Upper lobe of left lung (tissue), 6 donors: ENCODE measurements at regions not wholly inside any gene's neighbourhood (a gene's known extent, or its start where the extent isn't known, plus 50 kb on each side); places are given as distances from the start of the nearest gene placed in this dataset.

Experiments used
- ATAC-seq, 2 donors: fragments of 200-7000 bp; cut with Tn5 transposase; one replicate each; pipeline ENCODE4 v1.9.1; 2022; ENCODE audit warnings: mild to moderate bottlenecking in 2 of 2, moderate library complexity in 2 of 2; ENCODE audit not compliant: low FRiP score in 2 of 2
- DNase-seq, 2 donors: peaks; one replicate each; pipeline ENCODE4 v3.0.0-alpha.2; 2019 to 2020
- H3K27ac ChIP-seq, 4 donors: fragments of 200-600 bp; sonication (generic); one replicate each; pipeline ENCODE4 v1.5.1; 2016 to 2019
- H3K27me3 ChIP-seq, 4 donors: fragments of 200-600 bp; sonication (generic); one replicate each; pipeline ENCODE4 v1.5.1; 2017 to 2019
- H3K36me3 ChIP-seq, 4 donors: fragments of 200-600 bp; sonication (generic); one replicate each; pipeline ENCODE4 v1.5.1; 2016 to 2019
- H3K4me1 ChIP-seq, 4 donors: fragments of 200-600 bp; sonication (generic); one replicate each; pipeline ENCODE4 v1.5.1; 2018 to 2019
- H3K4me3 ChIP-seq, 4 donors: fragments of 200-600 bp; sonication (generic); one replicate each; pipeline ENCODE4 v1.5.1; 2017 to 2019; ENCODE audit warnings: mild to moderate bottlenecking in 2 of 4, moderate library complexity in 1 of 4
- H3K9me3 ChIP-seq, 4 donors: fragments of 200-600 bp; sonication (generic); one replicate each; pipeline ENCODE4 v1.5.1; 2018 to 2019
- EP300 ChIP-seq, 4 donors: sonication (generic); formaldehyde crosslinking; IDR thresholded peaks; one replicate each; pipeline ENCODE4 v1.5.1; 2017; ENCODE audit warnings: antibody characterized with exemption in 4 of 4, control low read depth in 2 of 4
- POLR2A ChIP-seq, 4 donors: fragments of 450-650 bp; IDR thresholded peaks; one replicate each; pipeline ENCODE4 v1.5.1; 2016 to 2017; ENCODE audit warnings: antibody characterized with exemption in 4 of 4, mild to moderate bottlenecking in 2 of 4
- POLR2AphosphoS5 ChIP-seq, 2 donors: sonication (generic); formaldehyde crosslinking; IDR thresholded peaks; one replicate each; pipeline ENCODE4 v1.5.1; 2017; ENCODE audit warnings: antibody characterized with exemption in 2 of 2
- WGBS, 2 donors: methylation state at CpG; one replicate each; pipeline ENCODE4 v1.1.5; 2017 to 2018; 5-methylcytosine and 5-hydroxymethylcytosine counted together
- TF ChIP-seq, protein P1 (sequence below), 6 experiments: fragments of 450-650 bp in 4 of 6; fragments of 200-600 bp in 2 of 6; sonication (generic) in 2 of 6; IDR thresholded peaks; one replicate each; pipeline ENCODE4 v1.5.1; 2016 to 2019; ENCODE audit warnings: antibody characterized with exemption in 6 of 6
- donor health status: DM: no; HTN: no; CAD: no; lungs with moderate emphysema.
- donor health status: DM: no; HTN: yes; CAD: no; lungs with severe emphysema.

DNA sequence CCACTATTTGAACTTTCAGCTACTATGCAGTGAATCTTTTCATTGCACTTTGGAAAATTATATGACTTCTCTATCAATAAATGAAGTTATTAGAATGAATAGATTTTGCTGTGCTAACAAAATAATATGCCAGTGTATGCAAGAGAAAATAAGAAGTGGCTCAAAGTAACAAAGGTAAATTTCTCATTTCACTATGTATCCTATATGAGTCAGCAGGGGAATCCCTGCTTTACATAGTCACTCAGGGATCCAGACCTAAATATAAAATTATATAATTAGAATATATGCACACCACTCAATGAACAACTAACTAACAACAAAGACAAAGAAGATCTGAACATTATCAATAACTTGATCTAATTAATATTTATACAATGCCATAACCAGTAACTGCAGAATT, 390.8 kb upstream of the IRAK1BP1 start:
- H3K27me3 ChIP-seq = no peaks in the 10 kb centered on the region
- H3K4me3 ChIP-seq = no peak overlapping the region
- no peaks in the 10 kb centered on the region for H3K4me1 ChIP-seq
- DNase-seq (no peak), ATAC-seq (no peak)
- TF ChIP-seq POLR2AphosphoS5 (IDR thresholded peaks at IDR 0.05) (no peak), POLR2A (IDR thresholded peaks at IDR 0.05) (no peak), EP300 (IDR thresholded peaks at IDR 0.05) (no peak)
- TF ChIP-seq, protein P1, sequence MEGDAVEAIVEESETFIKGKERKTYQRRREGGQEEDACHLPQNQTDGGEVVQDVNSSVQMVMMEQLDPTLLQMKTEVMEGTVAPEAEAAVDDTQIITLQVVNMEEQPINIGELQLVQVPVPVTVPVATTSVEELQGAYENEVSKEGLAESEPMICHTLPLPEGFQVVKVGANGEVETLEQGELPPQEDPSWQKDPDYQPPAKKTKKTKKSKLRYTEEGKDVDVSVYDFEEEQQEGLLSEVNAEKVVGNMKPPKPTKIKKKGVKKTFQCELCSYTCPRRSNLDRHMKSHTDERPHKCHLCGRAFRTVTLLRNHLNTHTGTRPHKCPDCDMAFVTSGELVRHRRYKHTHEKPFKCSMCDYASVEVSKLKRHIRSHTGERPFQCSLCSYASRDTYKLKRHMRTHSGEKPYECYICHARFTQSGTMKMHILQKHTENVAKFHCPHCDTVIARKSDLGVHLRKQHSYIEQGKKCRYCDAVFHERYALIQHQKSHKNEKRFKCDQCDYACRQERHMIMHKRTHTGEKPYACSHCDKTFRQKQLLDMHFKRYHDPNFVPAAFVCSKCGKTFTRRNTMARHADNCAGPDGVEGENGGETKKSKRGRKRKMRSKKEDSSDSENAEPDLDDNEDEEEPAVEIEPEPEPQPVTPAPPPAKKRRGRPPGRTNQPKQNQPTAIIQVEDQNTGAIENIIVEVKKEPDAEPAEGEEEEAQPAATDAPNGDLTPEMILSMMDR (IDR thresholded peaks at IDR 0.05) = no peak
- H3K9me3 ChIP-seq = no peaks in the 10 kb centered on the region
- H3K27ac ChIP-seq = no peak overlapping the region
- no peaks in the 10 kb centered on the region for H3K36me3 ChIP-seq

DNA sequence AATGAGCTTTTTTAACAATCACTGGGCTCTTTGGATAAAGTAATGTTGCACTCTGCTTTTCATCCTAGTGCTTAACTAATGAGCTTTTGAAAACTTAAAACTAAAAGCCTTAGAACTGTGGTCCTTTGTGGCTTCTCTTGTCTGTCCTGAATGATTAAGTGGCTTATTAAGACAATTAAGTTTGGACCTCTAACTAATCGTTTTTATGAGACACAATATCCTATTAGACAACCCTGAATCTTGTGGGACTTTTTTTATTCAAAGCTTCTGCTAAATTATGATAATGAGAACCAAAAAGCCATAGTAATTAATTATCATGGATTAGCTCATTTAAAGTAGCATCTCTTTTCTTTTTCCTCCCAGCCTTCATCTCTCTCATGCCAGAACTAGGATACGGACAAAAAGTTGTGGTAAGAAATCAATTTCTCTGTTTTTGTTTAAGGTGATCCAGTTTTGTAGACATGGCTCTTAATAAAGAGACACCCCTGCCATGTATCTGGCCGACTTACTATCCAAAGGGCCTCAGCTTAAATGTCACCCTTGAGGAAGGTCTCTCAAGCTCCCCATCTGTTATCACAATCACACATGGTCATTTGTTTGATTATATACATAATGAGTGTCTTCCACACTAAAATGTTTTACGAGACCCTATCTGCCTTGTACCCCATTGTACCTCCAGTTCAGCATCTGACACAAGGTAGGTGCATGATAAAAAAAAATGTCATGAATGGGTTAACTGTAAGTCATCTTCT, 384.4 kb upstream of the IRAK1BP1 start:
- H3K4me3 ChIP-seq = no peak overlapping the region
- H3K4me1 ChIP-seq = no peaks in the 10 kb centered on the region
- no peaks in the 10 kb centered on the region for H3K9me3 ChIP-seq
- ATAC-seq (no peak), DNase-seq (no peak)
- H3K27me3 ChIP-seq = no peaks in the 10 kb centered on the region
- H3K36me3 ChIP-seq = no peaks in the 10 kb centered on the region
- 59 to 68% methylated on average over 4 of the region's 4 CpGs for WGBS, 2 donors
- no peak overlapping the region for H3K27ac ChIP-seq
- TF ChIP-seq, protein P1 (IDR thresholded peaks at IDR 0.05) = no peak
- TF ChIP-seq EP300 (IDR thresholded peaks at IDR 0.05) (no peak), POLR2A (IDR thresholded peaks at IDR 0.05) (no peak), POLR2AphosphoS5 (IDR thresholded peaks at IDR 0.05) (no peak)

DNA sequence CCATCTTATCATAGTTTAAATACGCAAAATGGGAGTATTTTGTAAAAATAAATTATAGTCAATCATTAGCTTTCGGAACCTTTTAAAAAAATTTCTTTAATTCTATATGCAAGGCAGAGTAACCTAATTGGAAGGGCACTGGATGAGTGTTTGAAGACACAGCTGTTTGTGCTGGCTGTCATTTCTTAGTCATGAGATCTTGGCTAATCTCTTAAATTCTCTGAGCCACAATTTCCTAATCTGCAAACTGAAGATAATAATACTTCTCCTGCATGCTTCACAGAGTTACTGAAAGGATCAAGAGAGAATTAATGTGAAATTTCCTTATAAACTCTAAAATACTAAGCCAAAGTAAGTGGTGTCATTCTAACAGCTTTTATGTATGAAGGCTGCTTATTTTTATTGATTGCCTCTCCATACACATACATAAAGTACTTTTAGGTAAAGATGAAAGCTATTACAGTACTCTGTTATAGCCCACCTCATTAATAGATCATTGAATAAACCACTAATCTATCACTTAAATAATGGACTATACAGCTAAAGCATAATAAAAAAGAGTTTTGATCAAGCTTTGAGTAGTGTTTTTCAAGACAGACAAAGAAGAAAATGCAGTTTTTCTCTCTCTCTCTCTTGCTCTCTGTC, 383.7 kb upstream of the IRAK1BP1 start:
- WGBS, 2 donors = 63 to 72% methylated on average over 2 of the region's 2 CpGs
- no peaks in the 10 kb centered on the region for H3K27me3 ChIP-seq
- no peaks in the 10 kb centered on the region for H3K4me1 ChIP-seq
- ATAC-seq (no peak), DNase-seq (no peak)
- TF ChIP-seq EP300 (IDR thresholded peaks at IDR 0.05) (no peak), POLR2A (IDR thresholded peaks at IDR 0.05) (no peak), POLR2AphosphoS5 (IDR thresholded peaks at IDR 0.05) (no peak)
- TF ChIP-seq, protein P1 (IDR thresholded peaks at IDR 0.05) = no peak
- H3K27ac ChIP-seq = no peak overlapping the region
- no peak overlapping the region for H3K4me3 ChIP-seq
- H3K9me3 ChIP-seq = no peaks in the 10 kb centered on the region
- H3K36me3 ChIP-seq = no peaks in the 10 kb centered on the region

DNA sequence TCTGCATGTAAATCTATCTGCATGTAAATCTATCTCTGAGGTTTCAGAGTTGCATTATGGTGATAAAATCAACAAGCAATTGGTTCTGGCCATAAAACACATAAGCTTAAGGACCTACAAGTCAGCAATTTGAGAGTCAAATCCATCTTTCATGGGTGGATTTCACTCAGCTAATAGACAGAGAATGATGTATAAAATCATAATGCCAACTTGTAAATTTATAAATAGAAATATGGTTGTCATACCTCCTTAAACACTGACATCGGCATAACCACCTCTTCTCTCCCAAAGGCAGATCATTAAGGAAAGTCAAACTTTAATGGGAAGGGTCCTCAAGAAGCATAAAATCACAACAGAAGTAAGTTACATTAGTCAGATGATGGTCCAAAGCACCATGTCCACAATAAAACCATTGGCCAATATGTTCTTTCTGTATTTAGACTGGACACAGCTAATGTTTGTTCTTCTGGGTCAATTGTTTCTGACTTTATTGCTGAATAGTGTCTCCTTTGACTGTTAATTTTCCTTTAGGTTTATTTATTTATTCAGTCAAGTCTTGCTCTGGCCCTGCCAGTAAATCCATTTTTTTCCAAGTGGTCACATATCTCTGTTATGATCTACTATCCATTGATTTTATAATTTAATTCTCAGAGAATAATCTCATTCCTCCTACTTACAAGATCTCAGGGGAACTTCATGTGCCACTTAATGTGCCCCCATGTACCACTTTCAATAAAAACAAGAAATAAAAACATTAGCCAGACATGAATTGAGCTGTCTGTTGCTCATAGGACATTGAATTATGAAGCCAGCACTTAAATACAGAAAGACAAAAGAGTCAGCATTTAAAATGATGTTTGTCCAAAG, 382.9 kb upstream of the IRAK1BP1 start:
- Histone ChIP-seq H3K36me3 (no peaks in the 10 kb centered on the region), H3K27ac (no peak overlapping the region), H3K4me1 (no peaks in the 10 kb centered on the region), H3K4me3 (no peak overlapping the region), H3K27me3 (no peaks in the 10 kb centered on the region), H3K9me3 (no peaks in the 10 kb centered on the region)
- DNase-seq (no peak), ATAC-seq (no peak)
- 93 to 96% methylated on average over 1 of the region's 1 CpG for WGBS, 2 donors
- TF ChIP-seq POLR2AphosphoS5 (IDR thresholded peaks at IDR 0.05) = no peak
- TF ChIP-seq, protein P1 (IDR thresholded peaks at IDR 0.05) = no peak
- no peak for TF ChIP-seq POLR2A (IDR thresholded peaks at IDR 0.05)
- no peak for TF ChIP-seq EP300 (IDR thresholded peaks at IDR 0.05)
